ENCODE measurements at regions not wholly inside any gene's neighbourhood (a gene's known extent, or its start where the extent isn't known, plus 50 kb on each side); places are given as distances from the start of the nearest gene placed in this dataset.
"Not testable (repeated sequence)": the region's sequence is repeated elsewhere in the genome, so short reads cannot be mapped to it uniquely, and the experiment has no call there.

GRCh38 chr5:118596255-118596654, 392.1 kb downstream of the DTWD2 start:
- DNase-seq (ENCODE audit: insufficient read length, low spot score) (no peak), FAIRE-seq (no peak)
- TF ChIP-seq PAX5 (IDR thresholded peaks at IDR 0.05; ENCODE audit: insufficient read depth, low read length, severe bottlenecking) = no peak
- TF ChIP-seq TAF1 (IDR thresholded peaks at IDR 0.05; ENCODE audit: low read depth, low read length) = no peak
- TF ChIP-seq POU2F2 (IDR thresholded peaks at IDR 0.05; ENCODE audit: low read depth, low read length) = no peak
- no peak for TF ChIP-seq SPI1 (IDR thresholded peaks at IDR 0.05; ENCODE audit: low read depth, low read length)
- TF ChIP-seq POLR2AphosphoS5 (IDR thresholded peaks at IDR 0.05; ENCODE audit: low read depth, low read length) = no peak
- TF ChIP-seq POLR2A (IDR thresholded peaks at IDR 0.05; ENCODE audit: low read depth, low read length) = no peak

GRCh38 chr5:118593003-118593328, 395.4 kb downstream of the DTWD2 start:
- no peak for TF ChIP-seq TAF1 (IDR thresholded peaks at IDR 0.05; ENCODE audit: low read depth, low read length)
- TF ChIP-seq POLR2AphosphoS5 (IDR thresholded peaks at IDR 0.05; ENCODE audit: low read depth, low read length) = no peak
- TF ChIP-seq PAX5 (IDR thresholded peaks at IDR 0.05; ENCODE audit: insufficient read depth, low read length, severe bottlenecking) = no peak
- no peak for TF ChIP-seq POLR2A (IDR thresholded peaks at IDR 0.05; ENCODE audit: low read depth, low read length)
- no peak for TF ChIP-seq SPI1 (IDR thresholded peaks at IDR 0.05; ENCODE audit: low read depth, low read length)
- no peak for TF ChIP-seq POU2F2 (IDR thresholded peaks at IDR 0.05; ENCODE audit: low read depth, low read length)
- no peak for DNase-seq (ENCODE audit: insufficient read length, low spot score)

GRCh38 chr5:118592229-118593002, 395.9 kb downstream of the DTWD2 start:
- TF ChIP-seq POLR2A (IDR thresholded peaks at IDR 0.05; ENCODE audit: low read depth, low read length) = no peak
- TF ChIP-seq POLR2AphosphoS5 (IDR thresholded peaks at IDR 0.05; ENCODE audit: low read depth, low read length) = no peak
- TF ChIP-seq TAF1 (IDR thresholded peaks at IDR 0.05; ENCODE audit: low read depth, low read length) = no peak
- TF ChIP-seq POU2F2 (IDR thresholded peaks at IDR 0.05; ENCODE audit: low read depth, low read length) = no peak
- no peak for TF ChIP-seq PAX5 (IDR thresholded peaks at IDR 0.05; ENCODE audit: insufficient read depth, low read length, severe bottlenecking)
- TF ChIP-seq SPI1 (IDR thresholded peaks at IDR 0.05; ENCODE audit: low read depth, low read length) = no peak
- DNase-seq (ENCODE audit: insufficient read length, low spot score) (no peak), FAIRE-seq (no peak)

More at GRCh38 chr5:118593003-118593328, 395.4 kb downstream of the DTWD2 start:
- FAIRE-seq = no peak

DNA sequence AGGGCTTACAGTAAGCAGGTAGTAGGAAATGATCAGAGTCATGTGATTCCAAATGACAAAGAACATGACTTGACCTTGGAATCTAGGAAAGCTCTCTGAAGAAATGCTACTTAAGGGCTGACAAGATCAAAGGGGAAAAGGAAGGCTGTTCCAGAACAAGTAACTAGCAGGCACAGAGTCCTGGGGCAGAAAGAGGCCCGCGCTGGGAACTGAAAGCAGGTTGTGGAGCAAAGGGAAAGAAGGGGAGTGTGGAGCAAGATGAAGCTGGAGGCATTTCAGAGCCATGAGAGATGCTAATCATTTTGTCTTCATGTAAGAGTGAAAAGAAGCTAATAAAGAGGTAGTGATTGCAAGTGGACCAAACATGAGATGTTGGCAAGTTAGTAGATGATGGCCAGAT, 397.5 kb downstream of the DTWD2 start:
- FAIRE-seq (no peak), DNase-seq (ENCODE audit: insufficient read length, low spot score) (no peak)
- no peak for TF ChIP-seq PAX5 (IDR thresholded peaks at IDR 0.05; ENCODE audit: insufficient read depth, low read length, severe bottlenecking)
- no peak for TF ChIP-seq TAF1 (IDR thresholded peaks at IDR 0.05; ENCODE audit: low read depth, low read length)
- TF ChIP-seq SPI1 (IDR thresholded peaks at IDR 0.05; ENCODE audit: low read depth, low read length) = no peak
- no peak for TF ChIP-seq POLR2A (IDR thresholded peaks at IDR 0.05; ENCODE audit: low read depth, low read length)
- no peak for TF ChIP-seq POU2F2 (IDR thresholded peaks at IDR 0.05; ENCODE audit: low read depth, low read length)
- TF ChIP-seq POLR2AphosphoS5 (IDR thresholded peaks at IDR 0.05; ENCODE audit: low read depth, low read length) = no peak

DNA sequence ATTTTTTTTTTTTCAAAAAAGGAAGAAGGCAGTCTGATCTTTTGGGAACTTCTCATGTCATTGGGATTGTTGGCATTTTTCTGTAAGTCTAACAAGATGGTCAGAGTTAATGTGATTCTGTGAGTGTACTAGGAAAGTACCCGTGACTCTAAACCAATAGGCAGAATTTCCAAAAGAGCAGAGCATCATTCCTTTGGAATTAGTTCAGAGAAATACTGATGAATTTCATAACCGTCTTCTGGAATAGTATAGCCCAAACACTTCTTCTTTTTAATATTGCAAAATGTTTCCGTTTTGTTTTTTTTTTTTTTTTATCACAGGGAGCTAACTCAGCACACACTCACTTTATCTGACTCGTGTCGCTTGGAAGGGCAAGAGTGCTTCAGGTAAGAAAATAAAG, 407.4 kb downstream of the DTWD2 start:
- no peak for DNase-seq (ENCODE audit: insufficient read length, low spot score)
- no peak for TF ChIP-seq TAF1 (IDR thresholded peaks at IDR 0.05; ENCODE audit: low read depth, low read length)
- TF ChIP-seq POU2F2 (IDR thresholded peaks at IDR 0.05; ENCODE audit: low read depth, low read length) = no peak
- TF ChIP-seq POLR2A (IDR thresholded peaks at IDR 0.05; ENCODE audit: low read depth, low read length) = no peak
- no peak for TF ChIP-seq SPI1 (IDR thresholded peaks at IDR 0.05; ENCODE audit: low read depth, low read length)
- TF ChIP-seq PAX5 (IDR thresholded peaks at IDR 0.05; ENCODE audit: insufficient read depth, low read length, severe bottlenecking) = no peak
- no peak for FAIRE-seq

DNA sequence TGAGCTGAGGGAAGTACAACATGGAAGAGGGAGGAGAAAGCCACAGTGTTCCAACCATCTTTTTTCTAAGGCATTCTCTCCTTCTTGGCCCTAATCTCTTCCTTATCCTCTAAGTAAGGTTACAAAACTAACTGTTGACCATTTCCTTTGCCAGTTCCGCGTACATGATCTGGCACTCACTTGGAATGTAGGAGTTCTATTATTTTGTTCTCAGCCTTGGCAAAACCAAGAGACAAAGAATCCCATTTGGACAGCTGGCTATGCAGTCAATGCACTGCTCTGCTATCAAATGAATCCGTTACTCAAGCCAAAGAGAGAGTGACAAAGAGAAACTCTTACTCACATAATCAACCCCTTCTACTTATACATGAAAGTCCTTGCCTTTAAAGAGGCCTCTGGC, 410.3 kb downstream of the DTWD2 start:
- no peak for TF ChIP-seq POLR2AphosphoS5 (IDR thresholded peaks at IDR 0.05; ENCODE audit: low read depth, low read length)
- no peak for TF ChIP-seq PAX5 (IDR thresholded peaks at IDR 0.05; ENCODE audit: insufficient read depth, low read length, severe bottlenecking)
- no peak for TF ChIP-seq SPI1 (IDR thresholded peaks at IDR 0.05; ENCODE audit: low read depth, low read length)
- no peak for TF ChIP-seq POLR2A (IDR thresholded peaks at IDR 0.05; ENCODE audit: low read depth, low read length)
- no peak for TF ChIP-seq TAF1 (IDR thresholded peaks at IDR 0.05; ENCODE audit: low read depth, low read length)
- TF ChIP-seq POU2F2 (IDR thresholded peaks at IDR 0.05; ENCODE audit: low read depth, low read length) = no peak
- DNase-seq (ENCODE audit: insufficient read length, low spot score) (no peak), FAIRE-seq (no peak)

- no peak for TF ChIP-seq POLR2A (IDR thresholded peaks at IDR 0.05; ENCODE audit: low read depth, low read length)
- TF ChIP-seq TAF1 (IDR thresholded peaks at IDR 0.05; ENCODE audit: low read depth, low read length) = no peak
- no peak for TF ChIP-seq POU2F2 (IDR thresholded peaks at IDR 0.05; ENCODE audit: low read depth, low read length)
- no peak for TF ChIP-seq PAX5 (IDR thresholded peaks at IDR 0.05; ENCODE audit: insufficient read depth, low read length, severe bottlenecking)
- TF ChIP-seq POLR2AphosphoS5 (IDR thresholded peaks at IDR 0.05; ENCODE audit: low read depth, low read length) = no peak
- no peak for TF ChIP-seq SPI1 (IDR thresholded peaks at IDR 0.05; ENCODE audit: low read depth, low read length)
- DNase-seq (ENCODE audit: insufficient read length, low spot score) = no peak
- no peak for FAIRE-seq
Observed at GRCh38 chr5:118577621-118578020, 410.7 kb downstream of the DTWD2 start.

DNA sequence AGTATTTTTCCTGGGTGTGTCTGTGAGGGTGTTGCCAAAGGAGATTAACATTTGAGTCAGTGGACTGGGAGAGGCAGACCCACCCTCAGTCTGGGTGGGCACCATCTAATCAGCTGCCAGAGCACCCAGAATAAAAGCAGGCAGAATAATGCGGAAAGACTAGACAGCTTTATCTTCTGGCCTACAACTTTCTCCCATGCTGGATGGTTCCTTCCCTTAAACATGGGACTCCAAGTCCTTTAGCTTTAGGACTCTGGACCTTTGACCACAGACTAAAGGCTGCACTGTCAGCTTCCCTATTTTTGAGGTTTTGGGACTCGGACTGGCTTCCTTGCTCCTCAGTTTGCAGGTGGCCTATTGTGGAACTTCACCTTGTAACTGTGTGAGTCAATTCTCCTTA, 418.1 kb downstream of the DTWD2 start:
- not testable (repeated sequence) for DNase-seq (ENCODE audit: insufficient read length, low spot score); FAIRE-seq

DNA sequence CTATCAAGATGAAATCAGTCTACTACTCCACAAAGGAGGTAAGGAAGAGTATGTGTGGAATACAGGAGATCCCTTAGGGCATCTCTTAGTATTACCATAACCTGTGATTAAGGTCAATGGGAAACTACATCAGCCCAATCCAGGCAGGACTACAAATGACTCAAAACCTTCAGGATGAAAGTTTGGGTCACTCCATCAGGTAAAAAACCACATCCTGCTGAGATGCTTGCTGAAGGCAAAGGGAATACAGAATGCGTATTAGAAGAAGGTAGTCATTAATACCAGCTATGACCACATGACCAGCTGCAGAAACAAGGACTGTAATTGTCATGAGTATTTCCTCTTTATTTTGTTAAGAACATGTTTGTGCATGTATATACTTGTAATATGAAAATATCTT, 418.8 kb downstream of the DTWD2 start:
- DNase-seq (ENCODE audit: insufficient read length, low spot score); FAIRE-seq: not testable (repeated sequence)

GRCh38 chr5:118565335-118565971, 422.9 kb downstream of the DTWD2 start:
- no peak for TF ChIP-seq PAX5 (IDR thresholded peaks at IDR 0.05; ENCODE audit: insufficient read depth, low read length, severe bottlenecking)
- TF ChIP-seq SPI1 (IDR thresholded peaks at IDR 0.05; ENCODE audit: low read depth, low read length) = no peak
- TF ChIP-seq POLR2AphosphoS5 (IDR thresholded peaks at IDR 0.05; ENCODE audit: low read depth, low read length) = no peak
- TF ChIP-seq POLR2A (IDR thresholded peaks at IDR 0.05; ENCODE audit: low read depth, low read length) = no peak
- TF ChIP-seq TAF1 (IDR thresholded peaks at IDR 0.05; ENCODE audit: low read depth, low read length) = no peak
- no peak for TF ChIP-seq POU2F2 (IDR thresholded peaks at IDR 0.05; ENCODE audit: low read depth, low read length)
- DNase-seq (ENCODE audit: insufficient read length, low spot score) (no peak), FAIRE-seq (no peak)
